ENCODE measurements at regions not wholly inside any gene's neighbourhood (a gene's known extent, or its start where the extent isn't known, plus 50 kb on each side); places are given as distances from the start of the nearest gene placed in this dataset.

GRCh38 chr10:133026726-133027395, 60.9 kb upstream of the ADGRA1 start:
- Histone ChIP-seq H3K36me3 (replicated peaks in 1 of 2; ENCODE audit: control insufficient read depth in 1 of 2, insufficient read depth in 2 of 2, low read length in 2 of 2) (no peaks in the 10 kb centered on the region), H2AFZ (ENCODE audit: insufficient read depth, low read depth, low read length, poor library complexity, severe bottlenecking) (no peak overlapping the region), H3K9ac (ENCODE audit: insufficient read depth, low read length, poor library complexity, severe bottlenecking) (no peak overlapping the region), H3K79me2 (ENCODE audit: insufficient read depth, low read length) (no peaks in the 10 kb centered on the region), H4K20me1 (ENCODE audit: insufficient read depth, low read length) (peaks cover 8% of the 10 kb centered on the region), H3K4me1 (ENCODE audit: control insufficient read depth in 1 of 2, insufficient read depth in 2 of 2, low read length in 2 of 2) (peaks cover 4 to 10% of the 10 kb centered on the region in 2 donors), H3K9me3 (replicated peaks in 1 of 2; ENCODE audit: control insufficient read depth in 1 of 2, insufficient read depth in 1 of 2, low read length in 2 of 2) (no peaks in the 10 kb centered on the region), H3K27ac (ENCODE audit: low read depth in 1 of 2, low read length in 2 of 2) (no peak overlapping the region), H3K27me3 (ENCODE audit: control insufficient read depth in 2 of 2, insufficient read depth in 2 of 2, low read length in 2 of 2) (peaks cover 0 to 27% of the 10 kb centered on the region in 2 donors), H3K4me3 (replicated peaks in 1 of 3; ENCODE audit: low read depth in 2 of 3, low read length in 3 of 3) (no peak overlapping the region), H3K4me2 (replicated peaks; ENCODE audit: extremely low read depth, low read length, poor library complexity, severe bottlenecking) (no peak overlapping the region)
- intact Hi-C loops (cut with micrococcal nuclease), result no loop called here
- H3K4me1 Mint-ChIP-seq, result peaks cover 13% of the 10 kb centered on the region
- no peak for DNase-seq
- WGBS (ENCODE audit: insufficient coverage), result 96% methylated on average over 22 of the region's 22 CpGs
- H3K27ac Mint-ChIP-seq, result no peak overlapping the region
- H3K27me3 Mint-ChIP-seq (ENCODE audit: low read depth in 3 of 3), result peaks cover 21 to 56% (median 37%) of the 10 kb centered on the region in 3 donors
- H3K36me3 Mint-ChIP-seq, result no peaks in the 10 kb centered on the region
- peaks cover 0 to 10% (median 0%) of the 10 kb centered on the region in 7 donors for H3K9me3 Mint-ChIP-seq
- H3K4me3 Mint-ChIP-seq, result no peak overlapping the region
- TF ChIP-seq CTCF (IDR thresholded peaks at IDR 0.05), result no peak

- Histone ChIP-seq H3K4me3 (replicated peaks in 1 of 3; ENCODE audit: low read depth in 2 of 3, low read length in 3 of 3) (no peak overlapping the region), H3K9ac (ENCODE audit: insufficient read depth, low read length, poor library complexity, severe bottlenecking) (no peak overlapping the region), H3K4me1 (ENCODE audit: control insufficient read depth in 1 of 2, insufficient read depth in 2 of 2, low read length in 2 of 2) (peaks cover 4 to 10% of the 10 kb centered on the region in 2 donors), H3K27me3 (ENCODE audit: control insufficient read depth in 2 of 2, insufficient read depth in 2 of 2, low read length in 2 of 2) (peaks cover 0 to 27% of the 10 kb centered on the region in 2 donors), H3K79me2 (ENCODE audit: insufficient read depth, low read length) (no peaks in the 10 kb centered on the region), H2AFZ (ENCODE audit: insufficient read depth, low read depth, low read length, poor library complexity, severe bottlenecking) (no peak overlapping the region), H4K20me1 (ENCODE audit: insufficient read depth, low read length) (peaks cover 8% of the 10 kb centered on the region), H3K9me3 (replicated peaks in 1 of 2; ENCODE audit: control insufficient read depth in 1 of 2, insufficient read depth in 1 of 2, low read length in 2 of 2) (no peaks in the 10 kb centered on the region), H3K27ac (ENCODE audit: low read depth in 1 of 2, low read length in 2 of 2) (no peak overlapping the region), H3K36me3 (replicated peaks in 1 of 2; ENCODE audit: control insufficient read depth in 1 of 2, insufficient read depth in 2 of 2, low read length in 2 of 2) (no peaks in the 10 kb centered on the region), H3K4me2 (replicated peaks; ENCODE audit: extremely low read depth, low read length, poor library complexity, severe bottlenecking) (no peak overlapping the region)
- no peak for TF ChIP-seq CTCF (IDR thresholded peaks at IDR 0.05)
- WGBS (ENCODE audit: insufficient coverage), result 97% methylated on average over 6 of the region's 10 CpGs
- H3K27me3 Mint-ChIP-seq (ENCODE audit: low read depth in 3 of 3), result peaks cover 23 to 58% (median 36%) of the 10 kb centered on the region in 3 donors
- H3K4me3 Mint-ChIP-seq, result no peak overlapping the region
- no peak overlapping the region for H3K27ac Mint-ChIP-seq
- H3K36me3 Mint-ChIP-seq, result peaks cover 0 to 2% of the 10 kb centered on the region in 2 donors
- H3K9me3 Mint-ChIP-seq, result peaks cover 0 to 10% (median 0%) of the 10 kb centered on the region in 7 donors
- no peak for DNase-seq
- intact Hi-C loops (cut with micrococcal nuclease), result no loop called here
- H3K4me1 Mint-ChIP-seq, result peaks cover 13% of the 10 kb centered on the region
Observed at GRCh38 chr10:133026171-133026570, 61.6 kb upstream of the ADGRA1 start.

Data from CD14-positive monocyte (primary cell).